GM12878 (cell line): ENCODE measurements at regions not wholly inside any gene's neighbourhood (a gene's known extent, or its start where the extent isn't known, plus 50 kb on each side); places are given as distances from the start of the nearest gene placed in this dataset.

Experiments
- ATAC-seq: fragments of 200-7000 bp; cut with Tn5 transposase; 3 replicates; pipeline ENCODE4 v1.9.1; 2020; ENCODE audit warnings: mild to moderate bottlenecking, moderate library complexity
- BruUV-seq: library from RNA; stranded (reverse); fragments of 400-500 nt; replicated peaks from 2 replicates; lab custom pipeline; 2021; lab: Mats Ljungman, UMichigan
- CTCF ChIA-PET: fragments of 300-600 bp; sonication (Branson Sonifier 250); formaldehyde crosslinking; extraction: SDS; loops from one replicate; lab custom pipeline; 2021; ENCODE audit warnings: inconsistent platforms; lab: Yijun Ruan, JAX
- POLR2A ChIA-PET: fragments of 350-600 bp; formaldehyde crosslinking; extraction: SDS; loops from one replicate; lab custom pipeline; 2021; ENCODE audit warnings: inconsistent platforms; lab: Charles Lee
- RAD21 ChIA-PET: fragments of 300-600 bp; sonication (Branson Sonifier 250); formaldehyde crosslinking; loops from one replicate; lab custom pipeline; 2023; ENCODE audit warnings: antibody characterized with exemption; ENCODE audit not compliant: unreplicated experiment; lab: Charles Lee
- SMC1A ChIA-PET: fragments of 300-600 bp; sonication (Branson Sonifier 250); formaldehyde crosslinking; loops from one replicate; lab custom pipeline; 2023; ENCODE audit not compliant: unreplicated experiment, uncharacterized antibody; lab: Charles Lee
- DNase-seq: peaks from one replicate; pipeline ENCODE4 v3.0.0-alpha.2; 2011; ENCODE audit warnings: low read depth, low spot score
- FAIRE-seq: peaks from 3 replicates; lab custom pipeline; 2011; peaks lifted over from hg19 to GRCh38; lab: Jason Lieb, UNC
- H2AFZ ChIP-seq: 2 replicates; pipeline ENCODE4 v1.6.0; 2011; ENCODE audit warnings: low read depth, low read length, control low read depth; ENCODE audit not compliant: control insufficient read depth
- H3K27ac ChIP-seq: 2 replicates; pipeline ENCODE4 v1.5.1; 2011; ENCODE audit warnings: control low read depth; ENCODE audit not compliant: control insufficient read depth, insufficient read depth
- H3K27me3 ChIP-seq, 2 experiments: replicated peaks in 1 of 2; 2 replicates each; pipeline versions ENCODE4 v1.6.0 to v1.6.1; 2011; ENCODE audit warnings: low read length in 1 of 2; ENCODE audit not compliant: control insufficient read depth in 2 of 2, insufficient read depth in 2 of 2
- H3K36me3 ChIP-seq, 2 experiments: 2 replicates each; pipeline ENCODE4 v1.5.1; 2011; ENCODE audit warnings: low read length in 1 of 2; ENCODE audit not compliant: control insufficient read depth in 2 of 2, insufficient read depth in 2 of 2
- H3K4me1 ChIP-seq: 2 replicates; pipeline ENCODE4 v1.6.1; 2011; ENCODE audit warnings: mild to moderate bottlenecking, low read length, moderate library complexity, mixed read lengths; ENCODE audit not compliant: control insufficient read depth, insufficient read depth
- H3K4me2 ChIP-seq: 2 replicates; pipeline ENCODE4 v1.6.0; 2011; ENCODE audit warnings: control low read depth; ENCODE audit not compliant: control insufficient read depth, insufficient read depth
- H3K4me3 ChIP-seq: fragments of 200-600 bp; sonication (generic); 2 replicates; pipeline ENCODE4 v1.5.1; 2016
- H3K79me2 ChIP-seq: 2 replicates; pipeline ENCODE4 v1.6.0; 2011; ENCODE audit warnings: low read length; ENCODE audit not compliant: control insufficient read depth, insufficient read depth
- H3K9ac ChIP-seq: 2 replicates; pipeline ENCODE4 v1.8.0; 2011; ENCODE audit warnings: low read length, control low read depth, mixed read lengths; ENCODE audit not compliant: control insufficient read depth, insufficient read depth
- H3K9me3 ChIP-seq: replicated peaks from 3 replicates; pipeline ENCODE4 v1.5.1; 2011; ENCODE audit warnings: mild to moderate bottlenecking, low read length; ENCODE audit not compliant: control insufficient read depth, insufficient read depth
- H4K20me1 ChIP-seq: 2 replicates; pipeline ENCODE4 v1.6.0; 2011; ENCODE audit not compliant: control insufficient read depth, insufficient read depth
- ASH2L ChIP-seq: fragments of 300-600, 200-600 bp; sonication (generic); IDR thresholded peaks from 2 replicates; pipeline ENCODE4 v1.6.1; 2017; ENCODE audit warnings: low read depth, mild to moderate bottlenecking, borderline replicate concordance
- CBFB ChIP-seq: IDR thresholded peaks from 2 replicates; pipeline ENCODE4 v1.6.1; 2016; ENCODE audit warnings: antibody characterized with exemption, low read depth
- CREM ChIP-seq: IDR thresholded peaks from 2 replicates; pipeline ENCODE4 v1.6.1; 2014; ENCODE audit warnings: antibody characterized with exemption, low read depth
- DPF2 ChIP-seq: fragments of 450-650 bp; IDR thresholded peaks from 2 replicates; pipeline ENCODE4 v1.6.1; 2017; ENCODE audit warnings: mild to moderate bottlenecking
- EED ChIP-seq: sonication (generic); IDR thresholded peaks from 2 replicates; pipeline ENCODE4 v1.6.1; 2016; ENCODE audit warnings: antibody characterized with exemption, low read depth
- ETV6 ChIP-seq, 2 experiments: fragments of 450-650 bp in 1 of 2; IDR thresholded peaks in 1 of 2; conservative IDR thresholded peaks in 1 of 2; 2 replicates each; pipeline ENCODE4 v1.6.1; 2014; ENCODE audit warnings: antibody characterized with exemption in 1 of 2, borderline replicate concordance in 1 of 2, low read depth in 1 of 2, mild to moderate bottlenecking in 1 of 2, moderate library complexity in 1 of 2
- EZH2 ChIP-seq: IDR thresholded peaks from 2 replicates; pipeline ENCODE4 v1.6.1; 2012; ENCODE audit warnings: low read depth, mild to moderate bottlenecking, control low read depth, inconsistent platforms, low read length, borderline replicate concordance; ENCODE audit not compliant: control insufficient read depth
- HCFC1 ChIP-seq: fragments of 150-350 bp; IDR thresholded peaks from 2 replicates; pipeline ENCODE4 v1.6.1; 2014; ENCODE audit warnings: low read length
- IRF4 ChIP-seq: IDR thresholded peaks from 2 replicates; pipeline ENCODE4 v1.6.1; 2011; ENCODE audit warnings: low read depth, low read length
- IRF5 ChIP-seq: fragments of 450-650 bp; IDR thresholded peaks from 2 replicates; pipeline ENCODE4 v1.6.1; 2017; ENCODE audit warnings: borderline replicate concordance
- MYB ChIP-seq: fragments of 150-350 bp; IDR thresholded peaks from 2 replicates; pipeline ENCODE4 v1.6.1; 2014; ENCODE audit warnings: mild to moderate bottlenecking, low read depth, low read length, borderline replicate concordance
- NBN ChIP-seq: fragments of 450-650 bp; IDR thresholded peaks from 2 replicates; pipeline ENCODE4 v1.6.1; 2016
- NFYB ChIP-seq: IDR thresholded peaks from 2 replicates; pipeline ENCODE4 v1.6.1; 2011; ENCODE audit warnings: low read depth, mild to moderate bottlenecking, low read length, improper control_type of control experiment, moderate library complexity; ENCODE audit not compliant: insufficient read depth
- PAX8 ChIP-seq: fragments of 450-650 bp; IDR thresholded peaks from 2 replicates; pipeline ENCODE4 v1.6.1; 2017; ENCODE audit warnings: mild to moderate bottlenecking, moderate library complexity
- POLR2AphosphoS5 ChIP-seq: IDR thresholded peaks from 2 replicates; pipeline ENCODE4 v1.6.1; 2011; ENCODE audit warnings: mild to moderate bottlenecking, low read length, inconsistent platforms
- RAD51 ChIP-seq: fragments of 450-650 bp; IDR thresholded peaks from 2 replicates; pipeline ENCODE4 v1.6.1; 2016; ENCODE audit warnings: moderate library complexity, mild to moderate bottlenecking, inconsistent platforms
- STAT1 ChIP-seq: fragments of 450-650 bp; conservative IDR thresholded peaks from 2 replicates; pipeline ENCODE4 v1.6.1; 2014; ENCODE audit warnings: antibody characterized with exemption, mild to moderate bottlenecking
- STAT3 ChIP-seq: IDR thresholded peaks from 2 replicates; pipeline ENCODE4 v1.6.1; 2011; ENCODE audit warnings: low read depth, low read length, improper control_type of control experiment
- WGBS: methylation state at CpG from one replicate; pipeline ENCODE4 v1.1.6; 2016; ENCODE audit warnings: low lambda C conversion rate; ENCODE audit not compliant: insufficient replicate concordance, insufficient coverage; ENCODE audit errors: missing lambda C conversion rate; 5-methylcytosine and 5-hydroxymethylcytosine counted together
- in situ Hi-C: fragments of 300-500 bp; cut with MboI; formaldehyde crosslinking; loops from 9 replicates; pipeline ENCODE4 v1.14.3; 2018; ENCODE audit warnings: mixed read lengths
- intact Hi-C: fragments of 100-400 bp; cut with micrococcal nuclease; formaldehyde crosslinking; loops from one replicate; pipeline ENCODE4 v1.14.2; 2022; ENCODE audit not compliant: unreplicated experiment
- TF ChIP-seq, protein P1 (sequence below): fragments of 450-650 bp; IDR thresholded peaks from 2 replicates; pipeline ENCODE4 v1.6.1; 2017; ENCODE audit warnings: antibody characterized with exemption, mild to moderate bottlenecking, moderate library complexity
- TF ChIP-seq, protein P2 (sequence below): fragments of 450-650 bp; IDR thresholded peaks from 2 replicates; pipeline ENCODE4 v1.6.1; 2017; ENCODE audit warnings: mild to moderate bottlenecking

DNA sequence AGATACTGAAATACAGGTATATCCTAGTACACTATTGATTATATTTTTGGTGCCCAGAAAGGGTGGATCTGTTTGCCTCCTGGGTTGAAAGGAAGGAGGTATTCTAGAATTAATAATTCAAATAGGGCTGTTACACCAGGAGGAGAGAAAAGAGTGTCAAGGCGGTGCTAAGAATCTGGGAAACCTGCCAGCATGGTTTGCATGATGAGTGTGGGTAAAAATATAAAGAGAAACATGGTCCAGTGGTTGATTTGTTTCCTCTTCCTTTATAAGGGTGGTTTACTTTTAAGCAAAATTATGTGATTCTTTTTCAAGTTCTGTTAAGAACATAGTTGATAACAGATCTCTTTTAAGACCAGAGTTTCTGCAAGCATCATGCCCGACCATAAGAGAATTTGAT lies 69.4 kb upstream of the NFIB start:
- ChIA-PET CTCF (interaction anchor here (1.0 to 1.2 kb wide), 2 partner anchors 51 to 956 kb away, joined by 3 to 4 read pairs; no protein-coding TSS in a partner anchor), SMC1A (interaction anchor here (2.1 kb wide), 1 partner anchor 44 kb away, joined by 4 read pairs; no protein-coding TSS in a partner anchor), POLR2A (no interaction called here), RAD21 (no interaction called here)
- H3K4me1 ChIP-seq, result no peaks in the 10 kb centered on the region
- WGBS, result 2% methylated on average over 2 of the region's 2 CpGs
- no peak for FAIRE-seq
- no peaks in the 10 kb centered on the region for H3K79me2 ChIP-seq
- no TSS peak for BruUV-seq
- ATAC-seq, result no peak
- in situ Hi-C loops (no loop called here), intact Hi-C loops (no loop called here)
- peaks cover 0 to 2% of the 10 kb centered on the region in 2 experiments; a peak in 1 of 4 replicates for H3K27me3 ChIP-seq
- H4K20me1 ChIP-seq, result no peaks in the 10 kb centered on the region
- no peak overlapping the region for H3K4me2 ChIP-seq
- no peak for DNase-seq
- no peak overlapping the region for H2AFZ ChIP-seq
- H3K4me3 ChIP-seq, result no peak overlapping the region
- H3K27ac ChIP-seq, result no peak overlapping the region
- no peaks in the 10 kb centered on the region for H3K36me3 ChIP-seq
- no peaks in the 10 kb centered on the region for H3K9me3 ChIP-seq
- H3K9ac ChIP-seq, result no peak overlapping the region
- TF ChIP-seq EED, result no peak
- no peak for TF ChIP-seq STAT1
- TF ChIP-seq CBFB, result no peak
- TF ChIP-seq MYB, result no peak
- TF ChIP-seq NBN, result no peak
- TF ChIP-seq HCFC1, result no peak
- no peak for TF ChIP-seq POLR2AphosphoS5
- no peak for TF ChIP-seq ETV6 (conservative IDR thresholded peaks at IDR 0.05 in 1 of 2, IDR thresholded peaks at IDR 0.05 in 1 of 2; ENCODE audit: borderline replicate concordance in 1 of 2, low read depth in 1 of 2)
- TF ChIP-seq NFYB, result no peak
- TF ChIP-seq CREM, result no peak
- TF ChIP-seq, protein P1, sequence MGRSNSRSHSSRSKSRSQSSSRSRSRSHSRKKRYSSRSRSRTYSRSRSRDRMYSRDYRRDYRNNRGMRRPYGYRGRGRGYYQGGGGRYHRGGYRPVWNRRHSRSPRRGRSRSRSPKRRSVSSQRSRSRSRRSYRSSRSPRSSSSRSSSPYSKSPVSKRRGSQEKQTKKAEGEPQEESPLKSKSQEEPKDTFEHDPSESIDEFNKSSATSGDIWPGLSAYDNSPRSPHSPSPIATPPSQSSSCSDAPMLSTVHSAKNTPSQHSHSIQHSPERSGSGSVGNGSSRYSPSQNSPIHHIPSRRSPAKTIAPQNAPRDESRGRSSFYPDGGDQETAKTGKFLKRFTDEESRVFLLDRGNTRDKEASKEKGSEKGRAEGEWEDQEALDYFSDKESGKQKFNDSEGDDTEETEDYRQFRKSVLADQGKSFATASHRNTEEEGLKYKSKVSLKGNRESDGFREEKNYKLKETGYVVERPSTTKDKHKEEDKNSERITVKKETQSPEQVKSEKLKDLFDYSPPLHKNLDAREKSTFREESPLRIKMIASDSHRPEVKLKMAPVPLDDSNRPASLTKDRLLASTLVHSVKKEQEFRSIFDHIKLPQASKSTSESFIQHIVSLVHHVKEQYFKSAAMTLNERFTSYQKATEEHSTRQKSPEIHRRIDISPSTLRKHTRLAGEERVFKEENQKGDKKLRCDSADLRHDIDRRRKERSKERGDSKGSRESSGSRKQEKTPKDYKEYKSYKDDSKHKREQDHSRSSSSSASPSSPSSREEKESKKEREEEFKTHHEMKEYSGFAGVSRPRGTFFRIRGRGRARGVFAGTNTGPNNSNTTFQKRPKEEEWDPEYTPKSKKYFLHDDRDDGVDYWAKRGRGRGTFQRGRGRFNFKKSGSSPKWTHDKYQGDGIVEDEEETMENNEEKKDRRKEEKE, result no peak
- no peak for TF ChIP-seq EZH2
- no peak for TF ChIP-seq DPF2
- TF ChIP-seq RAD51, result no peak
- TF ChIP-seq PAX8, result no peak
- TF ChIP-seq, protein P2, sequence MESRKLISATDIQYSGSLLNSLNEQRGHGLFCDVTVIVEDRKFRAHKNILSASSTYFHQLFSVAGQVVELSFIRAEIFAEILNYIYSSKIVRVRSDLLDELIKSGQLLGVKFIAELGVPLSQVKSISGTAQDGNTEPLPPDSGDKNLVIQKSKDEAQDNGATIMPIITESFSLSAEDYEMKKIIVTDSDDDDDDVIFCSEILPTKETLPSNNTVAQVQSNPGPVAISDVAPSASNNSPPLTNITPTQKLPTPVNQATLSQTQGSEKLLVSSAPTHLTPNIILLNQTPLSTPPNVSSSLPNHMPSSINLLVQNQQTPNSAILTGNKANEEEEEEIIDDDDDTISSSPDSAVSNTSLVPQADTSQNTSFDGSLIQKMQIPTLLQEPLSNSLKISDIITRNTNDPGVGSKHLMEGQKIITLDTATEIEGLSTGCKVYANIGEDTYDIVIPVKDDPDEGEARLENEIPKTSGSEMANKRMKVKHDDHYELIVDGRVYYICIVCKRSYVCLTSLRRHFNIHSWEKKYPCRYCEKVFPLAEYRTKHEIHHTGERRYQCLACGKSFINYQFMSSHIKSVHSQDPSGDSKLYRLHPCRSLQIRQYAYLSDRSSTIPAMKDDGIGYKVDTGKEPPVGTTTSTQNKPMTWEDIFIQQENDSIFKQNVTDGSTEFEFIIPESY, result no peak
- TF ChIP-seq STAT3, result no peak
- no peak for TF ChIP-seq ASH2L
- no peak for TF ChIP-seq IRF5
- TF ChIP-seq IRF4, result no peak
